Fibroblast of lung (primary cell): ENCODE measurements at regions not wholly inside any gene's neighbourhood (a gene's known extent, or its start where the extent isn't known, plus 50 kb on each side); places are given as distances from the start of the nearest gene placed in this dataset.

Experiments
- DNase-seq, 2 donors: peaks; one replicate each; pipeline versions ENCODE4 v3.0.0 to v3.0.0-alpha.2; 2010; ENCODE audit warnings: low read depth in 2 of 2
- H2AFZ ChIP-seq: 2 replicates; pipeline ENCODE4 v1.5.1; 2012; ENCODE audit warnings: low read length, control low read depth, inconsistent platforms
- H3K27ac ChIP-seq: 2 replicates; pipeline ENCODE4 v1.5.1; 2011; ENCODE audit warnings: low read length, control low read depth; ENCODE audit not compliant: insufficient read depth
- H3K27me3 ChIP-seq: 2 replicates; pipeline ENCODE4 v1.5.1; 2011; ENCODE audit warnings: mild to moderate bottlenecking, low read length; ENCODE audit not compliant: control insufficient read depth, insufficient read depth
- H3K36me3 ChIP-seq: 2 replicates; pipeline ENCODE4 v1.5.1; 2011; ENCODE audit warnings: low read length; ENCODE audit not compliant: control insufficient read depth, insufficient read depth
- H3K4me1 ChIP-seq: 2 replicates; pipeline ENCODE4 v1.5.1; 2011; ENCODE audit warnings: low read length; ENCODE audit not compliant: control insufficient read depth, insufficient read depth; ENCODE audit errors: extremely low read depth
- H3K4me2 ChIP-seq: 2 replicates; pipeline ENCODE4 v1.5.1; 2011; ENCODE audit warnings: low read length, control low read depth; ENCODE audit not compliant: insufficient read depth; ENCODE audit errors: extremely low read depth
- H3K4me3 ChIP-seq, 4 experiments: fragments of 200-600 bp in 1 of 4; sonication (generic) in 1 of 4; replicated peaks in 1 of 4; 2 replicates each; pipeline ENCODE4 v1.5.1; 2011 to 2016; ENCODE audit warnings: low read length in 4 of 4, low read depth in 3 of 4, mild to moderate bottlenecking in 3 of 4, control low read depth in 2 of 4, inconsistent platforms in 1 of 4, mixed read lengths in 1 of 4; ENCODE audit not compliant: insufficient read depth in 1 of 4; ENCODE audit errors: control extremely low read depth in 1 of 4
- H3K79me2 ChIP-seq: 2 replicates; pipeline ENCODE4 v1.5.1; 2012; ENCODE audit warnings: mild to moderate bottlenecking, low read length, inconsistent platforms; ENCODE audit not compliant: control insufficient read depth, insufficient read depth
- H3K9ac ChIP-seq: 2 replicates; pipeline ENCODE4 v1.5.1; 2011; ENCODE audit warnings: mild to moderate bottlenecking, low read length, control low read depth; ENCODE audit not compliant: insufficient read depth
- H3K9me3 ChIP-seq: 2 replicates; pipeline ENCODE4 v1.5.1; 2012; ENCODE audit warnings: low read depth, low read length; ENCODE audit not compliant: control insufficient read depth, insufficient read depth
- H4K20me1 ChIP-seq: 2 replicates; pipeline ENCODE4 v1.5.1; 2011; ENCODE audit warnings: low read length; ENCODE audit not compliant: control insufficient read depth, insufficient read depth; ENCODE audit errors: extremely low read depth
- CTCF ChIP-seq, 2 donors: IDR thresholded peaks in 1 of 2; conservative IDR thresholded peaks in 1 of 2; 1 replicate in 1 of 2; 2 replicates in 1 of 2; pipeline ENCODE4 v1.5.1; 2011 to 2012; ENCODE audit warnings: low read length in 2 of 2, control low read depth in 1 of 2, inconsistent platforms in 1 of 2, low read depth in 1 of 2, mild to moderate bottlenecking in 1 of 2
- EZH2 ChIP-seq: IDR thresholded peaks from 2 replicates; pipeline ENCODE4 v1.5.1; 2012; ENCODE audit warnings: low read length, control low read depth, mild to moderate bottlenecking; ENCODE audit errors: missing control alignments

GRCh38 chr7:92963566-92963965 is 127.2 kb upstream of the CDK6 start:
- H3K9ac ChIP-seq: no peak overlapping the region
- TF ChIP-seq CTCF (conservative IDR thresholded peaks at IDR 0.05 in 1 of 2, IDR thresholded peaks at IDR 0.05 in 1 of 2; ENCODE audit: low read depth in 1 of 2, low read length in 2 of 2) (no peak), EZH2 (no peak)
- no peak overlapping the region for H3K27ac ChIP-seq
- H3K4me2 ChIP-seq: no peak overlapping the region
- no peaks in the 10 kb centered on the region for H3K36me3 ChIP-seq
- H4K20me1 ChIP-seq: no peaks in the 10 kb centered on the region
- no peak overlapping the region for H3K4me3 ChIP-seq
- no peak for DNase-seq
- no peaks in the 10 kb centered on the region for H3K4me1 ChIP-seq
- H3K27me3 ChIP-seq: no peaks in the 10 kb centered on the region
- no peak overlapping the region for H2AFZ ChIP-seq
- no peaks in the 10 kb centered on the region for H3K9me3 ChIP-seq
- no peaks in the 10 kb centered on the region for H3K79me2 ChIP-seq

- DNase-seq: no peak
- H3K79me2 ChIP-seq: no peaks in the 10 kb centered on the region
- TF ChIP-seq CTCF (conservative IDR thresholded peaks at IDR 0.05 in 1 of 2, IDR thresholded peaks at IDR 0.05 in 1 of 2; ENCODE audit: low read depth in 1 of 2, low read length in 2 of 2) (no peak), EZH2 (no peak)
- no peak overlapping the region for H3K27ac ChIP-seq
- no peak overlapping the region for H3K9ac ChIP-seq
- no peaks in the 10 kb centered on the region for H3K9me3 ChIP-seq
- no peaks in the 10 kb centered on the region for H3K27me3 ChIP-seq
- no peak overlapping the region for H3K4me2 ChIP-seq
- no peaks in the 10 kb centered on the region for H3K4me1 ChIP-seq
- H3K36me3 ChIP-seq: no peaks in the 10 kb centered on the region
- no peak overlapping the region for H3K4me3 ChIP-seq
- H2AFZ ChIP-seq: no peak overlapping the region
- H4K20me1 ChIP-seq: no peaks in the 10 kb centered on the region
Measured at GRCh38 chr7:92961961-92962360, 125.6 kb upstream of the CDK6 start.

GRCh38 chr7:92956575-92956974 is 120.2 kb upstream of the CDK6 start:
- H3K36me3 ChIP-seq: no peaks in the 10 kb centered on the region
- no peaks in the 10 kb centered on the region for H4K20me1 ChIP-seq
- no peak overlapping the region for H2AFZ ChIP-seq

More at GRCh38 chr7:92956575-92956974, 120.2 kb upstream of the CDK6 start:
- DNase-seq: no peak
- Histone ChIP-seq H3K9me3 (no peaks in the 10 kb centered on the region), H3K79me2 (no peaks in the 10 kb centered on the region), H3K9ac (no peak overlapping the region), H3K4me2 (no peak overlapping the region), H3K4me1 (no peaks in the 10 kb centered on the region), H3K27me3 (no peaks in the 10 kb centered on the region), H3K27ac (no peak overlapping the region), H3K4me3 (no peak overlapping the region)
- TF ChIP-seq CTCF (conservative IDR thresholded peaks at IDR 0.05 in 1 of 2, IDR thresholded peaks at IDR 0.05 in 1 of 2; ENCODE audit: low read depth in 1 of 2, low read length in 2 of 2) (no peak), EZH2 (no peak)
